HCEC 1CT (cell line): ENCODE measurements at regions not wholly inside any gene's neighbourhood (a gene's known extent, or its start where the extent isn't known, plus 50 kb on each side); places are given as distances from the start of the nearest gene placed in this dataset.

Experiments used
- DNase-seq: peaks from one replicate; pipeline ENCODE4 v3.0.0-alpha.2; 2017

DNA sequence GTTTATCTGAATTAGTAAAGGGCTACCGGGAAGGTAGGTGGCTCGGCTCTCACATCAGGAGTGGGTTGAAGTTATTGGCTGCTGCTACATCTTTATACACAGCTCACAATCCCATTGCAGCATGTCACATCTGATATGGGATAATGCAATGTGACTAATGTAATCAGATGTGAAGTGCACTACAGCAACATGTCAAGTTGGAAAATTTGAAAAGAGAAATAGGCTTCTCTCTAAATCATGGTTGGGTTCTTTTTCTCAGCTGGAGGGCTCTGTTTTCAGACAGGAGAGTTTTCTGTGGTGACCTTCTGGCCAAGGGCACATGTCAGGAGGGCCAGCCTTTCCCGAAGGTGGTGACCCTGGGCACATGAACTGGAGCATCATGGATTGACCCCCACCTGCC is 337.5 kb downstream of the HRH4 start:
- DNase-seq = no peak

GRCh38 chr18:24799176-24799575 is 338.7 kb downstream of the HRH4 start:
- no peak for DNase-seq

DNA sequence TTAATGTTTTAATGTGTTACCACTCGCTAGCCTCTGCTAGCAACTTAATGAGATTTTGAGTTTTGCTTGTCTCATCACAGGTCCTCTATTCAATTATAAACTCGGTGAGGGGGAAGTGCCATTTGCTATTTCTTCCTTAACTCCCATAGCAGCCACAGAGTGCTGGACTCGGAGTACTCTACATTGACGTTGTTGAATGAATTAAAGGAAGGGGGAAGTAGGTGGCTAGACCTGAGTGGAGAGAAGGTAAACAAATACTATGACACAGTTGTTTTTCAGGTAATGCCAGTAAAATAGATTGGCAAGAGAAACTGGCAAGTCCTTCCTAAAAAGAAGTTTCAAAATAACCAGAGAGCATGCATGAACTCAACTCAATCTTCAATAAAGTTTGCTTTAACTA is 339.3 kb downstream of the HRH4 start:
- no peak for DNase-seq

- no peak for DNase-seq
Observed at GRCh38 chr18:24801001-24801400, 340.6 kb downstream of the HRH4 start.

GRCh38 chr18:24802456-24802855 is 342.0 kb downstream of the HRH4 start:
- no peak for DNase-seq

DNA sequence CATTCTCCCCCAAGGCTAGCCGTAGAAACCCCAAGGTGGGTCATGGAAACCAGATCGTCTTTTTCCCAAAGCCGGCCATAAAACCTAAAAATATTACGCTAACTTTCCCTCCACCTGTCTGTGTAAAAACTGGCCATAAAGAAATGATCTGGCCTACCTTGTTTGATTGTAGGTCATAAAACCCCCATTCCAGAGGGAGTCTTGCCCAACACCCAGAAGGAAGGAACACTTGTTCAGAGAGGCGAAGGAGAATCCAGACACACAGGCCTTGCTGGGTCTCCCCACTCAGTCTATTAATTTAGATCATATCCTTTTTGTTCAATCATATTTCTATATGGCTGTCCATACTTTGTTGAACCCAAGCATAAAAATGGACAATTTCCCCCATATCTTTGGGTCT is 344.7 kb downstream of the HRH4 start:
- DNase-seq = no peak

- no peak for DNase-seq
Observed at GRCh38 chr18:24809173-24809950, 348.9 kb downstream of the HRH4 start.

GRCh38 chr18:24810561-24811305 is 350.3 kb downstream of the HRH4 start:
- no peak for DNase-seq

- no peak for DNase-seq
Observed at GRCh38 chr18:24811950-24812681, 351.7 kb downstream of the HRH4 start.

DNA sequence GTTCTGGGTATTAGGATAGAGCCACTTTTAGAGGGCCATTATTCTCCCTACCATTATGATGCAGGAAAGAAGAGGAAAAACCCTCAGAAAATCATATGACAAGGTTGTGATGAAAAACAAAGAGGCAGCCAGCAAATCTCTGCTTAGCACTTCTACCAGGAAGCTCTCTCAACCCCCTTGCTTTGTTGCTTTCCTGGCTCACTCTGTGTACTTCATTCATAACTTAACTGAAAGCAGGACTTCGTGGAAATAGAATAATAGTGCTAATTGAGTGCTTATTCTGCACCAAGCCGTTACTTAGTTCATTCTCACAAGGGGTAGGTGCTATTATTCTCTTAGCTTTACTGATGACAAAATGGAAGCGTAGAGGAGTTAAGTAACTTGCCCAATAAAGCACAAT is 354.1 kb downstream of the HRH4 start:
- DNase-seq = no peak

DNA sequence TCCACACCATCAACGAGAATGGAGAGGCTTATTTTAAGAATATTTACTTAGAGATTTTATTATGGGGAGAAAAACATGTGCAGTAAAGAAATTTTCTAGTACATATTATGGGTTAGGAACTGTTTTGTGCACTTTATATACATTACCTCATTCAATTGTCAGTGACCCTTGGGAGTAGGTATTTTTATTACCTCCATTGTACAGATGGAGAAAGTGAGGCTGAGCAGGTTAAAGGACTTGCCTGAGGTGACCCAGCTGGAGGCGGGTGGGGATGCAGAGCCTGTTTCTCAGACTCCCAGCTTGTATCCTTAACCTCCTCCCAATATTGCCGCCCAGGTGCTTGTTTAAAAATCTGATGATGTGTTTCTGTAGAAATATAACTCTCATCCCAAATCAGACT is 356.7 kb downstream of the HRH4 start:
- no peak for DNase-seq

DNA sequence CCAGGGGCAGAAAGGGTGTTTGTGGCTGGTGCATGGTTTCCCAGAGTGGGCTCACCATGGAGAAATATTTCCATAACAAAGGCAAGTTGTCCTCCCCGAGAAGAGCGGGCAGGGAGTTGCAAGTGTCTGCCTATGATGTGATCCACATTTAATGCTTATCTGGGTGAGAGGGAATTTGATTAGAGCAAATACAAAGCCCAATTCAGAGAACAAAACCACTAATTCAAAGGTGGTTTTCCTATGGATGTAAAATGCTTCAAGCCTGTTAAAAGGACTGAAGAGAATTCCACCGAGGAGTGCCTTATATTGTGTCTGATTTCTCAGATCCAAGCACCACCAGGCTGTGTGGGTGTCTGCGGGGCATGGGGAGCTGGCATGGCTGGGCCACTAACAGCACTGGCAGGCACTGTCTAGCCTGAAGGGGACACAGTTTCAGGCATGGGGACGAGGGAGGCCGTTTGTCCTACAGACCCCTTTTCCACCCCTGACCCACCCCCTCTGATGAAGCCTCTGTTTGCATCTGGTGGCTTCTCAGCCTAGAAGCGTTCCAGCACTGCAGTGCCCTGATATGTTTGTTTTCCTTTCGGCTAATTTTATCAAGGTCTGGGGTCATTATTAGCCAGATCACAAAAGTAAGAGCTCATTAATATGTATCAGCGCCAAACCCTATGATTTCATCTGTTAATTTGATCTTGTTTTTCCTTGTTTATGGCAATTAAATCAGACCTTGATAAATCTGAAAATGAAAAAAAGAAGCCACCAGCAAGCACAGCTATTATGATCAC is 357.3 kb downstream of the HRH4 start:
- DNase-seq = no peak

DNA sequence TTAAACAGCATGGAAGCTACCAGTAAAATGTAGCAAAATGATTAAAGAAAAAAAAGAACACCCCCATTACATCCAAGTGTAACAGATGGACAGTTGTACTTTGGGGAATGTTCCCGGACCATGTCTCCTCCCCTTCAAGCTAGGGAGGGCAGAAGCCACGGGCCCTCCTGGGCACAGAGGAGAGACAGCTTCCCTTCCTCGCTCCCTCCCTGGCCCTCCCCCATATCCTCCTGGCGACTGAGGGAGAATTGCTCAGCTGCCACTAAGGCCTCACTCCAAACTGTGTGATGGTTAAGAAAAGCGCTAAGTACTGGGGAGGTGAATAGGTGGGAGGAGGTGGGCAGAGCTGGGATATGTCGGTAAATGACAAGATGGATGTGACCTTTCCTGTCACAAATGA is 358.0 kb downstream of the HRH4 start:
- DNase-seq = no peak

- DNase-seq = no peak
Observed at GRCh38 chr18:24819141-24819890, 358.9 kb downstream of the HRH4 start.

DNA sequence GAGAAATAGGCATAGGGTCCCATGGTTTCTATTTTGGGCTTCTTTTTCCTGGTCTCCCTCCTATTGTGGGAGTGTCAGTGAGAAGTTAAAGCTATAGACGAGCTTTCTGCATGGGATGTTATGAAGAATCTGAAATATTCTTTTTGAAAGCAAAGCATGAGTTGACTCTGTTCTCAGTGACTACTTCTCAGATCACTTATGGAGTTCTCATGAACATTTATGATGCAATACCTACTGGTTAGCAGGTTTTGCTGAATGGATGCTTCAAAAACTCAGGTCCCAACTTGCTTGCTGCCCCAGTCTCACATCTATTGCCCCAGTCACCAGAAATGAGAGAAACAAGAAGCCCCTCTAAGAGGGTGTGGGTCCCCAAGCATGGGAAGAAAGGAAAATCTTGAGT is 365.0 kb downstream of the HRH4 start:
- no peak for DNase-seq

DNA sequence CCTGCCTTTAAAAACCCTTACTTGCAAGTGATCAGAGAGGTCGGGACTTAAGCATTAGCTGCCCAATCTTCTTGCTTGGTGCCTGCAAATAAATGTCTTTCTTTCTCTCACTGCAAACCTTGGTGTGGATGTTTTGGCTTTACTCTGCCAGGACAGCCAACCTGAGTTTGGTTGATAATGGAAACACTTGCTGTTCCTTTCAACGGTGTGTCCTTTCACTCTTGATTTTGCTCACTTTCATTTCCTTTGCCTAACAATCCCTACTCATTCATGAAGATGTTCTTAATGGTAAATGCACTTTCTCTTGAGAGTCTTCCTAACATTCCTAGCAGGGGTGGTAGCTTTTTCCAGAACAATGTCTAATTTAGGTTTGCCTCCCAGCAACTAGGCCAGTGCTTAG is 366.2 kb downstream of the HRH4 start:
- no peak for DNase-seq

GRCh38 chr18:24827501-24827900 is 367.1 kb downstream of the HRH4 start:
- no peak for DNase-seq

- DNase-seq = no peak
Observed at GRCh38 chr18:24831081-24831480, 370.6 kb downstream of the HRH4 start.

DNA sequence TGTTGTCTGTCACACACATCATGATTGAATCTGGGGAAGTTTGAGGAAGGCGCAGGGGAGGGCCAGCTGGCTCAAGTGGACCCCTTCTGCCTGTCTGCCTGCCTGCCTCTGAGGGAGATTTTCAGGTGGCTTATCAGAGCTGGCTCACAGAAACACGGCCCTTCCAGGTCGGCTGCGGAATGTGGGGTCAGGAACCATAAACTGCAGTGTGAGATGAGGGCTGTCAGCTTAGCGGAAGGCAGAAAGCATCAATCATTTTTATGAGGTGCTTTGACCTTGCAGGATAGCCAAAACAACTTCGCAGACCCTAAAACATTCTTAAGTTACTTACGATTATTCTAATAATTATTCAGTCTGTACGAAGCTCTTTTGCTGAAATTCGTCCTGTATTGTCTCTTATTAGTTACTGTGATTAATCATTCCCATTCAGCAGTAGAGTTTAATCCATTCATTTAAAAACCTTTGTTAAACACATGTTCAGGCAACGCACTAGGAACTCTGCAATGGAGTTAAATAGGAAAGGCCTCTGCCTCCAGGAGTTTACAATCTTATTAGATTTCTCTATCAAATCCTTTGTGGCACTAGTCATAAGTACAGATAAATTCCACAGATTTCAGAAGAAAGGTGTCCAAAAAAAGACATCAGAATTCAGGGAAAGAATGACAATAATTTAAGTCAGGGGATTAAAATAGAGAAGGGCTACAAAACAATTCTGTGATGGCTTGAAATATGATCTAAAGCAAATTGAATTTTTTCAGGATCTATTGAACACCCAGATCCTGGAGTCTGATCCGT is 371.6 kb downstream of the HRH4 start:
- no peak for DNase-seq

DNA sequence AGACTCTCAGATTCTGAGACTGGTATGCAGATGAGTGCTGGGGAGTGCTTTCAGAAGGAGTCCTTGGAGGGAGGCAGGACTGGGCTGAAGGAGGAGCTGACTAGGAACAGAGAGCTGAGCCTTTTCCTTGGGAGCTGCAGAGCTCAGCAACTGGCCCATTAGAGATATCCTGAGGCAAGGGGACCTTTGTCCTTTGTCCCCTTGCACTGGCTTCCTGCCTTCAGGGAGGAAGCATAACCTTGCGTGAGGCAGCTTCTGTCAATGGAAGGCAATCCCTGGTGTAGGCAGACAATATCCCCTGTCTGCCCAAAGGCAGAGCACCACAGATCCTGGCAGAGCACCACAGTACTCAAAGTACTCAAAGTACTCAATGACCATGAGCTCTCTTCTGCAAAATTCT is 375.3 kb downstream of the HRH4 start:
- DNase-seq = no peak

GRCh38 chr18:24837066-24837465 is 376.6 kb downstream of the HRH4 start:
- DNase-seq = peak; percentile 70
